EH (cell line): ENCODE measurements at regions not wholly inside any gene's neighbourhood (a gene's known extent, or its start where the extent isn't known, plus 50 kb on each side); places are given as distances from the start of the nearest gene placed in this dataset.
A peak's percentile ranks its signal among the peaks of the same experiment; 100 is the strongest.

Experiments
- DNase-seq: peaks from one replicate; pipeline ENCODE4 v3.0.0-alpha.2; 2015; ENCODE audit warnings: low read depth

DNA sequence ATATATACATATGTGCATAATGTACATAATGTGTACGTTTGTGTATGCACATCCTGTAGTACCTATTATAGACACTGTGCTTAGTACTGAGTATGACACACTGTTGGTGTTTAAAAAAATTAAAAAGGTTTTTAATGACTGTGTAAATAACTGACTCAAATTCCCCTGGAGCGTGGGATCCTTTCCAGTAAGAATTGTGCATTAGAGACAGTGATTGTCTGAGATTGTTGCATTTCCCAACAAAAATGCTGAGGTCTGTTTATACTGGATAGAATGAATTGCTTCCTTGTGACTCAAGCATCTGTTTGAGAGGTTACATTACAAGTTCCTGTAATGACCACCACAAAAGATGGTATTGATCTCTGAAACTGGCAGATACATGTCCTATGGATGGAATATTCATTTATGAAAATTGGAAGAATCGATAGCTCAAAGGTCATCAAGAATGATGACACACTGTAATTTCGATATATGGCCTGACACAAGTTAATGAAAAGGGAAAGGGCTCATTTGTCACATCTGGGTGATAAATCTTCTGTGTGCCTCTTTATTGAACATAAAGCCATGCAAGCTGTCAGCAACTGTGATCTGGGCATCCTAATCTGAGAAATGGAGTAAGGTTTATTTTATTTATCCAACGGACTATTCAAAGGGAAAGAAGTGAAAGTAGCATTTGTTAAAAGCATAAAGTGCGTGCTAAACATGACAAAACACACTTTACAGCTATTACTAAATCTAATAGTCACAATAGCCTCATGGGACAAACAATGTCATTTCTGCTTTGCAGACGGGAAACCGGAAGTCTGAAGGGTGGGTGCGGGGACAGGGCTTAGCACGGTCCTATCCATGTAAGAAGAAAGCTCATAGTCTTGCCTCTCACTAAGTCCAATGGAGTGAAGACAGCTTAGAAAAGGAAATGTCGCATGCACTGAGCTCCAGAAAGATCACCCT is 228.8 kb downstream of the CDH11 start:
- peak; percentile 96 for DNase-seq

DNA sequence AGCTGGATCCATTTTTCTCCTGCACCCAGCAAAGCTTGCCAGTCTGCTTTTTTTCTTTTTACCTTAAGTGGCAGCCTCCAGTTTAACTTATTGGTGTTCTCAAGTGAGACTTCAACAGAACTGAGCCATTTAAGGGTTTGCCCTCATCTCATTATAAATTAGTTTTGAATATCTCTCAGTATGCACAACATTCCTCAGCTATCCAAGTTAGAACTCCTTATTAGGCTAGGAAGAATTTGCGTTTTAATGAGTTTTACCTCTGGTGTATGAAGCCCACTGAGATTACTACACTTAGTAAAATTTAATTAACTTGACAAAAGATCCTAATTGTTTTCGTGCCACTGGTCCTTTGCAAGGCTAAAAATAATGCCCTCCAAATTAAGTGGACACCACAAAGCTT is 232.4 kb downstream of the CDH11 start:
- DNase-seq, result no peak

DNA sequence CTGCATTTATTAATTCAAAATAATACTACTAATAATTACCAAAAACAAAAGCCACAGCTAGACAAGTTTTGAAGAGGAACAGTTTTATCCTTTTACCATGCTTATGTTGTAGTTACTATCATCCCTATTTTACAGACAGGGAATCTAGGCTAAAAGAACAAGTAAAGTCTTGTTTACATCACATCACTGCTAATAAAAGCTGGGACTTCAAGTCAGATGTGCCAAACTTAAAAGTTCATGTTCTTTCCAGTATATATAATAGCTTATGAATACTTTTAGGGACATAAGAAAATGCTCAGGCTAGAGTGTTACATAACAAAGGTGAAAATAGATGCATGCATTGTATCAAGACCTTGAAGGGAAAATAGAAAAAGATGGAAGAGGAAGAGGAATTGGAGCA is 234.2 kb downstream of the CDH11 start:
- no peak for DNase-seq

DNA sequence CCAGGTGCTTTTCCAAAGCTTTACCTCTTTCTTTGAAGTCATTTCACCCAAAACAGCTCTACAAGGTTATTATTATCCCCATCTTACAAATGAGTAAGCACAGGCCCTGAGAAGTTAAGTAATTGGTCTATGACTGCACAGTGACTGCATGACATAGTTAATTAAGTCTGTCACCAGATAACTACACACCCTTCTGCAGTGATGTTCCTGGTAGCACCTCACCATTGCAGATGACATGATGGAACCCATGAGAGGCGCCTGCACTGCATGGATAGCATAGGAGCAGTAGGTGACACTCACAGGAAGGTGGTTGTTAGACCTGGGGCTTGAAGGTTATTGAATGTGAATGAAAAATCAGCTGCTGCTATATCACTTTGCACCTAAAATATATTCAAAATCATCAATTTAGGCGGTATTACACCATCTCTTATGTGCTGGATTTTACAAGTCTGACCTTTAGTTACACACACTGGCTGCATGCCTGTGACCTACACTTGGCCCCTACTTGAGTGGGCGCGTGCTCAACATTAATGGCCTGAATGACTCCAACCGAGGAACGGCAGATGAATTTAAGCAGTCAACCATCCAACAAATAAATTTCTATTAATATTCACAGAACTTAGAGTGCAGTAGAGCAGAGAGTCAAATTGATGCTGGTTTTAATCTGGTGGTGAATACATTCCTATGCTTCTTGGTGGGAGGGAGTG is 239.6 kb downstream of the CDH11 start:
- DNase-seq, result peak; percentile 41

DNA sequence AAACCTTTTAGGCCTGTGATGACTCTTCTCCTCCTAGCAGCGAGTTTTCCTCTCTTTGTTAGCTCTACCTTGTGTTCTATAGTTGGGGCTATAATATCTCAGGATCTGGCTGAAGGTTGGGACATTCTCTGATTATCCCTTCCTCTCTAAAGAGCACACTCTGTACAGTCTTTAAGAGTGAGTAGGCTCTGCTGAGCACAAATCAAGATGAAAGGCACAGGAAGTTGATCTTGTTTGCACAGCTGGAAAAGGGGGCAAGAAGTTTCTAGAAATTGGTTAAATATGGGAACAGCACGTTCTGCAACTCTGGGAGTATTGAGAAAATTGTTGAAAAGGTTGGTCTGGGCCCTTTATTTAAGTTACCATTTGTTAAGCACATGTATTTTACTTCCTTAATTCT is 240.9 kb downstream of the CDH11 start:
- peak; percentile 45 for DNase-seq

DNA sequence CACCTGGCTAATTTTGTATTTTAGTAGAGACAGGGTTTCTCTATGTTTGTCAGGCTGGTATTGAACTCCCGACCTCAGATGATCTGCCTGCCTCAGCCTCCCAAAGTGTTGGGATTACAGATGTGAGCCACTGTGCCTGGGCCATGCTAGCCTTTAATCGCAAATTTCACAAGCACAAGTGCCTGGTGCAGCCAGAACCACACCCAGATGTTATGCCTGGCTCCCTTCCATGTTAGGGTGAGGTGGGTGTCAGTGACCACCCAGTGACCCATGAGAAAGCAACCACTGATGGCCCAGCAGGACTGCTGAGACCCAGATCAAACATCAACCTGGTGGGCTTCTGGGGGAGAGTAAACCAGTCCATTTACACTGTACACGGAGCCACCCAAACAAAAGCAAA is 241.9 kb downstream of the CDH11 start:
- no peak for DNase-seq

DNA sequence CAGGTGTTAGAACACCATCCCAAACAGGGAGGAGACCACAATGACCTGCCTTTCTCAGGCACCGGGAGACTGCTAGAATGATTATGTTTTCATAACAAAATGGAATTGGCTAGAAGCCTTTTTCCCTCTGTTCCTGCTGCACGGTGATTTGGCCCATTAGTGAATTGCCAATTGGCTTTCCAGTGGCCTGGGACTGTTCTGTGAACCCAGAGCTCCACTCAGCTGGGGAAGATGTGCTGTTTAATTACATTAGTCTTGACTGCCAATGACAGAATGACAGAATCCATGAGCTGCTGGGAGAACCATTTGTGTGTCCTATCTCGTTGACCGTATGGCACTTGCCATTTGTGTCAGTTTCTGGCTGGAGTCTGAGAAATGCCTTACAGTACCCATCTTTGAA is 242.9 kb downstream of the CDH11 start:
- DNase-seq, result no peak

DNA sequence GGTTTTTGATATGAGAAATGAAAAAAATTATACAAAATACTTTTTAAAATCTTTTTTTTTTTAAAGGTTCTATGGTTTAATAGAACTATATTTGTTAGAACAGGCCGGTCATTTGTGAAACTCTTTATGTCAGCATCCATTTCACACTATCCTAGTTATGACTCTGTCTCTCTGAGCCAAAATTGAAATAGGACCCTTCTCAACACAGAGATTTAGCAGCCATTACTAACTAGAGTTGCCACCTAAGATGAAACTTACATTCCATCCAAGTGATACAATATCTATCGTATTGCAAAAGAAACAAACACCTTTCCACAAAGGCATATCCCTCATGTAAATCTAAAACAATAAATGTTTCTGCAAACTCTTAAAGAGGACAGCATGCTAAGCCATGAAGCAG is 249.8 kb downstream of the CDH11 start:
- no peak for DNase-seq

DNA sequence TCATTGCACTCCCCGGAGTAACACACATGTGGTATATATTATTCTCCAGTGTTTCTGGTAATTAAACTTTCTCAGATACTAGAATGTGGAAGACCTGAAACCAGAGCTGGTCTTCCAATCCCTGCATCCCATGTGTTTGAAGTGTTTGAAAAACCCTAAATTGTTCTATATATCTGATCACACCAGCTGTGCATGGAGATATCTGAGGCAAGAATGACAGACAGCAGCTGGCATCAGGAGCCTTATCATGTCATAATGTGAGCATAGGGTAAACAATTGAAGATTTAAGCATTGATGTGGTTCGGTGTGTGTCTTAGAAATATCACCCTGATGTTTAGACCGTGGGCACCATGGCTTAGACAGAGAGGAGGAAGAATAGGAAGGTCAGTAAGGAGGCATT is 251.0 kb downstream of the CDH11 start:
- no peak for DNase-seq

DNA sequence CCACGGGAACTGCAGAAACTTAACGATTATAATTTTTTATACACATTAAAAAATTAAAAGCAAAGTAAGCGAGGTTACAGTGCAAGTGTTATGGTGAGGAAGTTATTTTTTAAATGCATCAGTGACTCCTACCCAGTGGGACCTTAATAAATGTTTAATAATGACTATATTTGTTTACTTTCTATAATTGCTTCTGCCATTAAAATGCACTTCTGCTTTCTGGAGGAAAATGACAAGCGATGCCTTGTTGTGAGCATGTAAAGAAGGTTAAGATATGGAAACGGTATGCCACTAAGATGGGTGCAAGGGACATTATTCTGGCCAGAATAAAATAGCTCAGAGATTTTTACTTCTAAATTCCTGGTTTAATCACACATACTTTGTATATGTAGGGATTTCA is 252.1 kb downstream of the CDH11 start:
- DNase-seq, result no peak

DNA sequence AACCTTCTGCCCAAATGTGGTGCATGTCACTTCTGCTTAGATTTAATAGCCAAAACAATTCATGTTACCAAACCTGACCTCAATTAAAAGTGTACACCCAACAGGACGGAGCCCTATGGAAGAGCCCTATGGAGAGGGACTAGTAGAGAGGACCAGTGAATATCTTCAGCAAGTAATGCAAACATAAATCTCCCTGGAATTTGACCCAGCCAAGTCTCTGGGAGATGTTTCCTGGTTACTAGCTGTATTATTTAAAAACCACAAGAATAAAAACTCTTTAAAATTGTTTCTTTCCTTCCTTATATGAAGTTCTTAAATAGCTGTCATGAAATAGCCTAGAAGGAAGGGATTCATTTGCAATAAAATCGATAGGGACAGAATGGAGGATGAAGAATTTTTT is 255.8 kb downstream of the CDH11 start:
- DNase-seq, result peak; percentile 73

DNA sequence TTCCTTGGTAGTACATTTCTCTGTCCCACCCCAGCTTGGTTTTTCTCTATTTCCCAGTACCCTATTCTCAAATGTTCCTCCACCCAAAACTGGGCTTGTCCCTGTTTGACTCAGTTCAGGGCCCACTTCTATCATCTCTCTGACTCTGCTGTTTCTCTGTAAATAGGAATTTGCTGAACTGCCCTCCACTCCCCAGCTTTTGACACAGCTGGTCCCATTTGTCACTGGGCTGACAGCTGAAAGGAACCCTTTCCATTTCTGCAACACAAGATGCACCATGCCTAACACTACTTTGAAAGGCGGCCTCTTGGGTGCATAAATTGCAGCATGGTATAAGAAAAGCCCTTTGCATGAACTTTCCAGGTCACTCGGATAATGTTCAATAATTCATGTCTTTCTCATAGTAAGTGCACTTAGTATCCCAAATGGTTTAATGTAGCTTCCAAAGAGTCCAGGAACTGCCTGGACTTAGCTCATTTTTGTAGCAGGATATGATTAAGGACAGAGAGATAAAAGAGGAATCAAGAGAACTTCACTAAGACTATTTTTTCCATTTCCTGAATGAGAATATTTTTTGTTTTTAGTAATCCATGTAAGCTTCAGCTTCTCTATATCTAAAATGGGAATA is 256.7 kb downstream of the CDH11 start:
- DNase-seq, result peak; percentile 52

DNA sequence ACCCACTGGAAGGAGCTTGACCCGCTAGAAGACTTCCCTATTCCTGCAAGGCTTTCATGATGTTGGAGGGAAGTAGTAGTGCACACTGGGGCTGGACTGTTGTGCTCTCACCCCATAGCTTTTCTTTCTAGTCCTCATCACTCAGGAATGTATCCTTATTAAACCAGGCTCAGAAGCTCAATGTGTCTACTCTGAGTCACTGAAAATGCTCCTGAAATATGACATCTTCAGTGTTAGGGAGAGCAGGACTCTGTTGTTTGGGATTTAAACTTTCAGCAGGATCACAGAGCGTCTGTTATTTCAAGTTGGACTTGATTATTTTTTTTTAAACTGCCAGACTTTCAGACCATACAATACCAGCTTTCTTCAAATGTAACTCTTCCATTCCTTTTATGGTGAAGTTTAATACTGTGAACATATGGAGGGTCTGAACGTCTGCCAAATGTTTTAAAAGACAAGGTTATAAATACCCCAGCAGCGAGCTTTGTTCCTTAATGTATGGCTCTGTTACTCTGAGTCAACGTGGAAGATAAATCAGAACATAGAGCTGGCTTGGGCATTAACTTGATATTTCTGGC is 257.5 kb downstream of the CDH11 start:
- DNase-seq, result peak; percentile 98

DNA sequence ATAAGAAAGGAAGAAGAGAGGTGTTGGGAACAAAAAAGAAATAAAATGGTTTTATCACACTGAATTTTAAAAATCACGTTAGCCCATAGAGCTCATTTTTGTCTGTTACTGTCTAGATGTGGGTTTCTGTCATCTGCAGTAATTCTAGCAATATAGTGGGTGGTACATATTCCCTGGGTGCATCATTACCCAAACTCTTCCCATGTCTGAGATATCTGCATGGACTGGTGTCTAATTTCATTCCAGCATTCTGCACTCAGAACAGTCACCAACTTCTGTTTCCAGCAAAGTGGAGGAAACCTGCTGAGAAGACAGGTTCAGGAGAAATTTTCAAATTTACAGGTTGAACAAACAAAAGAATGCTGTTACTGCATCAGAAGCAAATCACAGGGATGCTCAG is 263.8 kb downstream of the CDH11 start:
- peak; percentile 74 for DNase-seq

DNA sequence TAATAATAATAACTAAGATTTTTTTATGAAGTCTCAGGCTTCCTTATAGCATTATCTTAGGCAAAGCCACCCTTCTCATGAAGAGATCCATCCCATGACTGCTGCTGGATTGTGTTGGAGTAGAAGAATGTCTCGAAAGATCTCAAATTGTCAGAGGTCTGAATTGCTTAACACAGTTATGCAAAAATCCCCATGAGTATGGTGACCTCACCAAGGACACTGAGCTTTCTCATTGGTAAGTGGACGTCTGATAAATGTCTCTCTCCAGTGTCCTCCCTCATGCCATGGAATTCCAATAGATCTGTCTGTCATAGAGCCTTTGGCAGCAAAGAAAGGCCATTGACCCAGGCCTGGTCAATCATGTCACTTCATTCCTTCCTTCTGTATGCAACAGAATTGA is 264.5 kb downstream of the CDH11 start:
- peak; percentile 11 for DNase-seq

DNA sequence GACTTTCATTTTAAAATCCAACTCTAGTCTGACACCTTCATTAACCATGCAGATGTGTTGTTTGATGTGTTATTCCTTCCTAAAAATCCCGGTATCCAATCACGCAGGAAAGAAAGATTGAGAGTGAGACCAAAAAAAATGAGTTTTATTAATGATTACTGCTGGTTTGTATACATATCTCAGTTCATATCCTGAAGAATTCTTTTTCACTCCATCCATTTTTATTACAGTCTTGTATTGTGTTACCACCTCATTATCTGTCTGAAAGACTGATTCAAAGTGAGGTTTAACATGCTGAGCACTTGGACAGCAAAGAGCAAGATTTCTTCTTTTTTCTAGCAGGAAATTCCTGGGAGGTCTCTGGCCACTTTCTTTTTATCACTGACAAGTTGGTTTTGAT is 268.3 kb downstream of the CDH11 start:
- no peak for DNase-seq

DNA sequence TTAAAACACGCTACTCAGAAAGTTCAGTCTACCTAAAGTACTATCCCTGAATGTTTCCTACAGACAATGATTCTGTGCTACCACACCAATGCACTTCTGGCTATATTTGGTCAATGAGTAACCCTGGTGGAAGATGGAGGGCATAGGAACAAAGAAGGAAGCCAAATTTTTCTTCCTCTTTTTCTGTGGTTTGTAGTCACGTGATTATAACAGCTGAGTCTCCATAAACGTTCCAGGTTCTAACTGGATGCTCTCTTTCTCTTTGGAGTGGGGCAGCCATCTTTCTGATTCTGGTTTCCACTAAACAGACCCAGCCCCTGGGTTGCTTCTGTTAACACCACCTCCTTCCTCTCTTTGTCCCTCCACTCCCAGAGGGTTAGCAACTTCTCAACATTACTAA is 274.9 kb downstream of the CDH11 start:
- DNase-seq, result no peak

DNA sequence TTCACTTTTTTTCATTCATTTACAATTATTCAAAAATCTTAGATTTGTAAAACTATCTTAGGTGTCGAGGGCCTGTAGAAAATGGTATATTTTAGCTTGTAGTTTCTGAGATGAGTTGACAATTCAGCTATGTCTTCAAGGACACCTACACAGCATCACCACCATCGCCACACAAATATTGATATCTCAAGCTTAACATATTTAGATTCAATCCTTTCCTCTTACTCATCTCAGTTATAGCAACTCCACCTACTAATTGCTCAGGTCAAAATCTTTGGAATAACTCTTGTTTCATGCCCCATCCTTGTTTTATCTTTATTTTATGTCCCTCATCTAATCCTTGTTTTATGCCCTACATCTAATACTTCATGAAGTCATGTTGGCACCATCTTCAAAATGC is 276.8 kb downstream of the CDH11 start:
- no peak for DNase-seq

DNA sequence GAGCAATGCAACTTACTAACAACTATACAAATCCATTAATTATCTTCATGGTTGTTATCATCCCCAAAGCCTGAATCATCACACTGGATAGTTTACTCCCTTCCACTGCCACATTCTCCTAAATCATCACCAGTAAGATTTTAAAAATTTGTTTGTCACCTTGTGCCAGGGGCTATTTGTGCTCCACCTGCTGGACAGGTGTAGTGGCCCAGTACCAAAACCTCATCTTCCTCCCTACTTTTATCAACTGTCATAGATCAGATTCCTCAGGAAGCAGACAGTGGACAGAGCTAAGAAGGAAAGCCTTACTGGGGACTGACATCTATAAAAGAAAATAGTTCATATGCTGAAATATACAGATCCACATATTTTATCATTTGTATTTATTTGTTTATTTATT is 280.4 kb downstream of the CDH11 start:
- no peak for DNase-seq

DNA sequence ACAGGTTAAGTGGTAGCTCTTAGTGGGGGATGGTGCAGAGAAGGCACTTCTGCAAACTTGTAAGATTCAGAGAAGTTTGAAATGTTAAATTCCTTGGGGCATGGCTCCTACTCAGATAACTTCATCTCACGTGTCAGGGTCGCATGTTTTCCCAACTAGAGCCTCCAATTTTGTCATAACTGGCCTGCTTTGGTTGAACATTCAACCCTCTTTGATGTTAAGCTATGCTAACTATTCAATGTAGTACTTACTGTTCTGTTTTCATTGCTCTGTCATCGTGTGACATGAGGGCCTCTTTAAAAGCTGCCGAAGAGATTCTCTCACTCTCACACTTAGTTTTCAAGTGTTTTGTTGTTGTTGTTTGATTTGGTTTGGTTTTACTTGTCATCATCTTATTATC is 280.8 kb downstream of the CDH11 start:
- DNase-seq, result peak; percentile 42

DNA sequence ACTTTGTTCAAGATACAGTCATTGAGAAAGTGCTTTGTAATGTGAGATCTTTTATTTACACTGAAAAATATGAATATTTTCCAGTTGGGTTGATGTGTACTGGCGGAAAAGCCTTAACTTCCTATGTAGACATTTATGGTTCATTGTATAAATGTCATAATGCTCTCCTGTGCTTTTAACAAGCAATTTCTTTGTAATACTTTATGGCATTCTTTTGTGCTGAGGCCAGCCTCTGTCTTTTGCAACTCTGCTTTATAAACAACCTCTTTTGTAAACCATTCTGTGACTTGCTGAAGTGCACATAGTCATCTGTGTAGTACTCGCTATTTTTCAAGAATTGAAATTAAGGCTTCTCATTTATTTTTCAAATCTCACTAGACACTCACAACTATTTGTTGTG is 291.2 kb downstream of the CDH11 start:
- DNase-seq, result peak; percentile 68

DNA sequence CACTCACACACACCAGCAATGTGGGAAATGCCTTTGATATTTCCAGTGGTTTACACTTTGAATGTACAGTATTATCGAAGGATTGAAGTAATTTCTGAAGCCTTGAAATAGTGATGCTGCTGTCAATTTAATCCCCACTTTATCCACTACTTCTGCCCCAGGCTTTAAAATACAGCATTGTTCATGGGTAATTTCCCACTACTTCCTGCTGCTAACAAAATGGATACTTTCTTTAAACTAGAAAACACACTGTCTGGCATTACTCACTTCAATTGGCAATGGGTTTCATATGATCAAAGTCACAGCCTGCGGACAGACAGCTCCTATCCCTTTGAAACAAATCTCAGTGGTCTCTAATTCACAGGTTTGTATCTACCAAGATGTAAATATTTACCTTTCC is 292.2 kb downstream of the CDH11 start:
- no peak for DNase-seq

DNA sequence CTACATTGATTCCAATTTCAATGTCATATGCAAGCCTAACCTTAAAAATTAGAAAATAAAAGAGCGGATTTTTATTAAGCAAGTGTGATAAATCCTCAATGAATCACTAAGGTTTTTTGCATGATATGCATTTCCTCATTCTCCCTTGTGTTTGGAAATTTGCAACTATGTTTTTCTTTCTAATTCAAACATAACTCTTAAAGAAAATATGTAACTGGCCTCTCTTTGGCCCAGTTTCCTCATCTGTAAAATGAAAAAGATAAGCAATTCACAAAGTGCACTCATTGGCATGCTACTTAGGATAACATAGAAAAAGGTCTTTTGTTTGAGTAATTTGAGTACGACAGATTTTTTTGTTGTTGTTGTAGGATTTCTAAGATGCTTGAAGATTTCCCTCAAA is 295.5 kb downstream of the CDH11 start:
- peak; percentile 42 for DNase-seq
